Panc1 (cell line): ENCODE measurements at regions not wholly inside any gene's neighbourhood (a gene's known extent, or its start where the extent isn't known, plus 50 kb on each side); places are given as distances from the start of the nearest gene placed in this dataset.

Experiments used
- ATAC-seq: fragments of 200-7000 bp; cut with Tn5 transposase; 2 replicates; pipeline ENCODE4 v1.9.1; 2020; ENCODE audit warnings: mild to moderate bottlenecking, moderate library complexity
- BruUV-seq: library from RNA; stranded (reverse); fragments of 400-500 nt; replicated peaks from 2 replicates; lab custom pipeline; 2021; lab: Mats Ljungman, UMichigan
- CTCF ChIA-PET: fragments of 300-600 bp; sonication (Branson Sonifier 250); formaldehyde crosslinking; loops from one replicate; lab custom pipeline; 2022; ENCODE audit warnings: antibody characterized with exemption; lab: Charles Lee
- POLR2A ChIA-PET: fragments of 300-600 bp; sonication (Branson Sonifier 250); formaldehyde crosslinking; loops from one replicate; lab custom pipeline; 2022; ENCODE audit warnings: antibody characterized with exemption; lab: Charles Lee
- DNase-seq: peaks from one replicate; pipeline ENCODE4 v3.0.0-alpha.2; 2010; ENCODE audit warnings: low read depth, low spot score
- H3K27ac ChIP-seq: 2 replicates; pipeline ENCODE4 v1.5.1; 2011; ENCODE audit warnings: mild to moderate bottlenecking, low read length, inconsistent platforms
- H3K27me3 ChIP-seq: fragments of 200-500 bp; sonication (Bioruptor generic); 2 replicates; pipeline ENCODE4 v1.6.0; 2014; ENCODE audit warnings: low read length, inconsistent platforms; ENCODE audit not compliant: control insufficient read depth, insufficient read depth
- H3K36me3 ChIP-seq: fragments of 200-500 bp; sonication (Bioruptor generic); 2 replicates; pipeline ENCODE4 v1.5.1; 2014; ENCODE audit warnings: inconsistent platforms, mild to moderate bottlenecking, low read length, moderate library complexity; ENCODE audit not compliant: control insufficient read depth, insufficient read depth
- H3K4me1 ChIP-seq: 2 replicates; pipeline ENCODE4 v1.5.1; 2011; ENCODE audit warnings: inconsistent platforms, mild to moderate bottlenecking, low read length, moderate library complexity; ENCODE audit not compliant: control insufficient read depth, insufficient read depth
- H3K4me3 ChIP-seq, 2 experiments: 2 replicates each; pipeline ENCODE4 v1.5.1; 2011 to 2012; ENCODE audit warnings: low read depth in 2 of 2, low read length in 2 of 2, mild to moderate bottlenecking in 2 of 2, inconsistent platforms in 1 of 2, moderate library complexity in 1 of 2
- H3K9me3 ChIP-seq: fragments of 200-500 bp; sonication (Bioruptor generic); 2 replicates; pipeline ENCODE4 v1.5.1; 2014; ENCODE audit warnings: low read depth, mild to moderate bottlenecking, inconsistent platforms, low read length, moderate library complexity; ENCODE audit not compliant: control insufficient read depth, insufficient read depth
- POLR2AphosphoS5 ChIP-seq: IDR thresholded peaks from 2 replicates; pipeline ENCODE4 v1.6.1; 2012; ENCODE audit warnings: mild to moderate bottlenecking, low read depth, low read length, moderate library complexity
- SIN3A ChIP-seq: IDR thresholded peaks from 2 replicates; pipeline ENCODE4 v1.6.1; 2012; ENCODE audit warnings: low read depth, mild to moderate bottlenecking, low read length, moderate library complexity, borderline replicate concordance; ENCODE audit not compliant: insufficient read depth
- TCF7L2 ChIP-seq: IDR thresholded peaks from 2 replicates; pipeline ENCODE4 v1.6.1; 2011; ENCODE audit warnings: mild to moderate bottlenecking, low read depth, low read length, inconsistent platforms
- in situ Hi-C: cut with HindIII; loops from 2 replicates; pipeline ENCODE4 v1.10.0; 2016; ENCODE audit warnings: low sequenced_read_pairs, low pct_unique_long_range_greater_than_20kb
- intact Hi-C: fragments of 100-400 bp; cut with micrococcal nuclease; formaldehyde crosslinking; loops from one replicate; pipeline ENCODE4 v1.10.0; 2022; ENCODE audit not compliant: unreplicated experiment
- TF ChIP-seq, protein P1 (sequence below): fragments of 450-650 bp; IDR thresholded peaks from 2 replicates; pipeline ENCODE4 v1.5.1; 2017; ENCODE audit warnings: mild to moderate bottlenecking
- TF ChIP-seq, protein P2 (sequence below), 2 experiments: IDR thresholded peaks; 2 replicates each; pipeline ENCODE4 v1.6.1; 2011 to 2012; ENCODE audit warnings: low read depth in 2 of 2, control low read depth in 1 of 2, low read length in 1 of 2, mild to moderate bottlenecking in 1 of 2, moderate library complexity in 1 of 2; ENCODE audit not compliant: insufficient read depth in 1 of 2

DNA sequence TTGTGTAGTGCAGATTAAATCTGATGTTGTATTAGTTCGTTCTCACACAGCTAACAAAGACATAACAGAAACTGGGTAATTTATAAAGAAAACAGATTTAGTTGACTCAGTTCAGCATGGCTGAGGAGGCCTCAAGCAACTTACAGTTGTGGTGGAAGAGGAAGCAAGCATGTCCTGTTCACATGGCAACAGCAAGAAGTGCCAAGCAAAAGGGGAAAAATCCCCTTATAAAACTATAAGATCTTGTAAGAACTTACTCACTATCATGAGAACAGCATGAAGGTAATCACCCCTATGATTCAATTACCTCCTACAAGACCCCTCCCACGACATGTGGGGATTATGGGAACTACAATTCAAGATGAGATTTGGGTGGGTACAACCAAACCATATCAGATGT, 238.6 kb upstream of the PRR16 start:
- Histone ChIP-seq H3K27me3 (no peaks in the 10 kb centered on the region), H3K27ac (no peak overlapping the region), H3K4me3 (no peak overlapping the region), H3K9me3 (no peaks in the 10 kb centered on the region), H3K4me1 (no peaks in the 10 kb centered on the region), H3K36me3 (no peaks in the 10 kb centered on the region)
- in situ Hi-C loops (no loop called here), intact Hi-C loops (no loop called here)
- no peak for DNase-seq
- no peak for ATAC-seq
- TF ChIP-seq, protein P1, sequence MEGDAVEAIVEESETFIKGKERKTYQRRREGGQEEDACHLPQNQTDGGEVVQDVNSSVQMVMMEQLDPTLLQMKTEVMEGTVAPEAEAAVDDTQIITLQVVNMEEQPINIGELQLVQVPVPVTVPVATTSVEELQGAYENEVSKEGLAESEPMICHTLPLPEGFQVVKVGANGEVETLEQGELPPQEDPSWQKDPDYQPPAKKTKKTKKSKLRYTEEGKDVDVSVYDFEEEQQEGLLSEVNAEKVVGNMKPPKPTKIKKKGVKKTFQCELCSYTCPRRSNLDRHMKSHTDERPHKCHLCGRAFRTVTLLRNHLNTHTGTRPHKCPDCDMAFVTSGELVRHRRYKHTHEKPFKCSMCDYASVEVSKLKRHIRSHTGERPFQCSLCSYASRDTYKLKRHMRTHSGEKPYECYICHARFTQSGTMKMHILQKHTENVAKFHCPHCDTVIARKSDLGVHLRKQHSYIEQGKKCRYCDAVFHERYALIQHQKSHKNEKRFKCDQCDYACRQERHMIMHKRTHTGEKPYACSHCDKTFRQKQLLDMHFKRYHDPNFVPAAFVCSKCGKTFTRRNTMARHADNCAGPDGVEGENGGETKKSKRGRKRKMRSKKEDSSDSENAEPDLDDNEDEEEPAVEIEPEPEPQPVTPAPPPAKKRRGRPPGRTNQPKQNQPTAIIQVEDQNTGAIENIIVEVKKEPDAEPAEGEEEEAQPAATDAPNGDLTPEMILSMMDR, result no peak
- no peak for TF ChIP-seq TCF7L2
- CTCF ChIA-PET, result no interaction called here
- BruUV-seq, result no TSS peak
- POLR2A ChIA-PET, result no interaction called here

DNA sequence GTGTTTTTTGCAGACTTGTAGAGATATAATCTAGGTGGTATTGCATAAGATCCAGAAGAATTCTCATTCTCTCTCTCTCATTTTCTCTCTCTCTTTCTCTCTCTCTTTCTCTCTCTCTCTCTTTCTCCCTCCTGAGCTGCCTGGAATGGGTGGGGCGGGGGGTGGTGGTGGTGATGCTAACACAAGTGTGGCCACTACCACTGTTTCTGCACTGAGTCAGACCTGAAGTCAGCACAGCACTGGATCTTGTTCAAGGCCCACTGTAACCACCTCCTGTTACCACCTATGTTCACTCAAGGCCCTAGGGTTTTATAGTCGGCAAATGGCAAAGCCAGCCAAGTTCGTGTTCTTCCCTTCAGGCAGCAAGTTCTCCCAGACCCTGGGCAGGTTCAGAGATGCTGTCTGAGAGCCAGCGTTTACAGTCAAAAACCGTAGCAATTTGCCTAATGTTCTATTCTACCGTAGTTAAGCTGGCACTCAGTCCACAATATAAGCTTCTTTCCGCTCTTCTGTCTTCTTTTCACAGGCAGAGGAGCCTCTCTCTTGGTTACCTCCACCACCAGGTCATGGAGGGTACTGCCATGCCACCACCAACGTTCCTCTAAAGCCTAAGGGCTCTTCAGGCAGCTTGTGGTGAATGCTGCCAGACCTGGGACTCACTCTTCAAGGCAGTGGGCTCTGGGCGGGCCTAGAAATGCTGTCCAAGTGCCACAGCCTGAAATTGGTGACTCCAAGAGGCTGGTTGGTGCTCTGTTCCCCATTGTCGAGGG, 235.7 kb upstream of the PRR16 start:
- ChIA-PET POLR2A (interaction anchor here (0.6 to 0.7 kb wide), 2 partner anchors 134 to 295 kb away, joined by 4 to 6 read pairs; no protein-coding TSS in a partner anchor), CTCF (no interaction called here)
- no peaks in the 10 kb centered on the region for H3K27me3 ChIP-seq
- TF ChIP-seq POLR2AphosphoS5 (no peak), TCF7L2 (no peak), SIN3A (no peak)
- TF ChIP-seq, protein P1, result no peak
- TF ChIP-seq, protein P2, sequence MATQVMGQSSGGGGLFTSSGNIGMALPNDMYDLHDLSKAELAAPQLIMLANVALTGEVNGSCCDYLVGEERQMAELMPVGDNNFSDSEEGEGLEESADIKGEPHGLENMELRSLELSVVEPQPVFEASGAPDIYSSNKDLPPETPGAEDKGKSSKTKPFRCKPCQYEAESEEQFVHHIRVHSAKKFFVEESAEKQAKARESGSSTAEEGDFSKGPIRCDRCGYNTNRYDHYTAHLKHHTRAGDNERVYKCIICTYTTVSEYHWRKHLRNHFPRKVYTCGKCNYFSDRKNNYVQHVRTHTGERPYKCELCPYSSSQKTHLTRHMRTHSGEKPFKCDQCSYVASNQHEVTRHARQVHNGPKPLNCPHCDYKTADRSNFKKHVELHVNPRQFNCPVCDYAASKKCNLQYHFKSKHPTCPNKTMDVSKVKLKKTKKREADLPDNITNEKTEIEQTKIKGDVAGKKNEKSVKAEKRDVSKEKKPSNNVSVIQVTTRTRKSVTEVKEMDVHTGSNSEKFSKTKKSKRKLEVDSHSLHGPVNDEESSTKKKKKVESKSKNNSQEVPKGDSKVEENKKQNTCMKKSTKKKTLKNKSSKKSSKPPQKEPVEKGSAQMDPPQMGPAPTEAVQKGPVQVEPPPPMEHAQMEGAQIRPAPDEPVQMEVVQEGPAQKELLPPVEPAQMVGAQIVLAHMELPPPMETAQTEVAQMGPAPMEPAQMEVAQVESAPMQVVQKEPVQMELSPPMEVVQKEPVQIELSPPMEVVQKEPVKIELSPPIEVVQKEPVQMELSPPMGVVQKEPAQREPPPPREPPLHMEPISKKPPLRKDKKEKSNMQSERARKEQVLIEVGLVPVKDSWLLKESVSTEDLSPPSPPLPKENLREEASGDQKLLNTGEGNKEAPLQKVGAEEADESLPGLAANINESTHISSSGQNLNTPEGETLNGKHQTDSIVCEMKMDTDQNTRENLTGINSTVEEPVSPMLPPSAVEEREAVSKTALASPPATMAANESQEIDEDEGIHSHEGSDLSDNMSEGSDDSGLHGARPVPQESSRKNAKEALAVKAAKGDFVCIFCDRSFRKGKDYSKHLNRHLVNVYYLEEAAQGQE (IDR thresholded peaks at IDR 0.05; ENCODE audit: insufficient read depth in 1 of 2, low read depth in 2 of 2, low read length in 1 of 2), result no peak
- no peaks in the 10 kb centered on the region for H3K4me1 ChIP-seq
- no peak overlapping the region for H3K27ac ChIP-seq
- DNase-seq (no peak), ATAC-seq (no peak)
- H3K4me3 ChIP-seq, result no peak overlapping the region
- H3K36me3 ChIP-seq, result no peaks in the 10 kb centered on the region
- in situ Hi-C loops (no loop called here), intact Hi-C loops (no loop called here)
- no TSS peak for BruUV-seq
- H3K9me3 ChIP-seq, result no peaks in the 10 kb centered on the region
